HG02884 (cell line): ENCODE measurements at regions not wholly inside any gene's neighbourhood (a gene's known extent, or its start where the extent isn't known, plus 50 kb on each side); places are given as distances from the start of the nearest gene placed in this dataset.

Source experiments
- ATAC-seq: cut with Tn5 transposase; IDR thresholded peaks from one replicate; pipeline ENCODE4 v1.9.1; 2021; ENCODE audit warnings: mild to moderate bottlenecking, moderate library complexity; ENCODE audit not compliant: unreplicated experiment

GRCh38 chr11:29018631-29019030 lies 910.4 kb downstream of the METTL15 start:
- no peak for ATAC-seq

- ATAC-seq, result no peak
These were observed 909.8 kb downstream of the METTL15 start for GRCh38 chr11:29017941-29018340.

GRCh38 chr11:29012507-29012906 lies 904.3 kb downstream of the METTL15 start:
- ATAC-seq, result no peak

GRCh38 chr11:29009426-29009825 lies 901.2 kb downstream of the METTL15 start:
- no peak for ATAC-seq

GRCh38 chr11:29008481-29008880 lies 900.3 kb downstream of the METTL15 start:
- no peak for ATAC-seq

GRCh38 chr11:29006668-29007067 lies 898.5 kb downstream of the METTL15 start:
- no peak for ATAC-seq

GRCh38 chr11:29005401-29005980 lies 897.3 kb downstream of the METTL15 start:
- ATAC-seq, result no peak

- ATAC-seq, result no peak
These were observed 894.6 kb downstream of the METTL15 start for GRCh38 chr11:29002816-29003215.

GRCh38 chr11:28999620-29000019 lies 891.4 kb downstream of the METTL15 start:
- ATAC-seq, result no peak

- no peak for ATAC-seq
These were observed 884.8 kb downstream of the METTL15 start for GRCh38 chr11:28992996-28993395.

- no peak for ATAC-seq
These were observed 876.0 kb downstream of the METTL15 start for GRCh38 chr11:28984231-28984630.

GRCh38 chr11:28983780-28984179 lies 875.6 kb downstream of the METTL15 start:
- ATAC-seq, result no peak

GRCh38 chr11:28981381-28981780 lies 873.2 kb downstream of the METTL15 start:
- no peak for ATAC-seq

GRCh38 chr11:28976801-28977145 lies 868.6 kb downstream of the METTL15 start:
- ATAC-seq, result no peak

- ATAC-seq, result no peak
These were observed 868.0 kb downstream of the METTL15 start for GRCh38 chr11:28976012-28976800.

- ATAC-seq, result no peak
These were observed 861.6 kb downstream of the METTL15 start for GRCh38 chr11:28969832-28970231.

GRCh38 chr11:28966951-28967350 lies 858.8 kb downstream of the METTL15 start:
- ATAC-seq, result no peak

- ATAC-seq, result no peak
These were observed 857.6 kb downstream of the METTL15 start for GRCh38 chr11:28965819-28966218.

- no peak for ATAC-seq
These were observed 856.6 kb downstream of the METTL15 start for GRCh38 chr11:28964811-28965210.

- ATAC-seq, result no peak
These were observed 855.0 kb downstream of the METTL15 start for GRCh38 chr11:28963187-28963586.

GRCh38 chr11:28962502-28962901 lies 854.3 kb downstream of the METTL15 start:
- ATAC-seq, result no peak

- ATAC-seq, result no peak
These were observed 853.5 kb downstream of the METTL15 start for GRCh38 chr11:28961726-28962125.

GRCh38 chr11:28956446-28956845 lies 848.3 kb downstream of the METTL15 start:
- no peak for ATAC-seq
